Astrocyte (in vitro differentiated cells and primary cell): ENCODE measurements at regions not wholly inside any gene's neighbourhood (a gene's known extent, or its start where the extent isn't known, plus 50 kb on each side); places are given as distances from the start of the nearest gene placed in this dataset.

ENCODE experiments used
- CTCF ChIP-seq: IDR thresholded peaks from 2 replicates; pipeline ENCODE4 v1.5.1; 2011; ENCODE audit warnings: low read depth, mild to moderate bottlenecking, inconsistent platforms, low read length, moderate library complexity; ENCODE audit not compliant: insufficient read depth
- EZH2 ChIP-seq: IDR thresholded peaks from 2 replicates; pipeline ENCODE4 v1.6.1; 2012; ENCODE audit warnings: mild to moderate bottlenecking, low read length, inconsistent platforms; ENCODE audit not compliant: insufficient read depth

DNA sequence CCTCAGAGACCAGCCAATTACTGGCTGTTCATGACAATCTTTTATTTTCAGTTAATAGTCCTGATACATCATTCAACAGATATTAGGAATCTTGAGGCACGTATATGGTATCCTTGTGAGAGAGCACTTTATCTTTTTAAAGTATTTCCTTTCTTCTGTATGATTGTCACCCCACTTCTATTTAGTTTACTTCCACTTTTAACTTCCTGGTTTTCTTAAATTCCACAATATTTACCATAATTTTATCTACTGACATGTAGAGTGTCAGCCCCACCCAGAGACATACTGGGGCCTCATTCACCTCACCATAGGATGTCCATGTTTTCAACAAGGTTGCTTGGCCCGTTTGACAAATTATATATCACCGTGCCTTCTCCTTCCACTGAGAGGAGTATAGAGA lies 182.9 kb upstream of the ID2 start:
- TF ChIP-seq CTCF: no peak
- TF ChIP-seq EZH2: no peak
